ENCODE measurements at regions not wholly inside any gene's neighbourhood (a gene's known extent, or its start where the extent isn't known, plus 50 kb on each side); places are given as distances from the start of the nearest gene placed in this dataset.
A peak's percentile ranks its signal among the peaks of the same experiment; 100 is the strongest.

GRCh38 chr5:173800340-173800739 lies 87.8 kb upstream of the CPEB4 start:
- no peak for DNase-seq (ENCODE audit: low read depth)

GRCh38 chr5:173801006-173801405 lies 87.1 kb upstream of the CPEB4 start:
- DNase-seq (ENCODE audit: low read depth), result no peak

DNA sequence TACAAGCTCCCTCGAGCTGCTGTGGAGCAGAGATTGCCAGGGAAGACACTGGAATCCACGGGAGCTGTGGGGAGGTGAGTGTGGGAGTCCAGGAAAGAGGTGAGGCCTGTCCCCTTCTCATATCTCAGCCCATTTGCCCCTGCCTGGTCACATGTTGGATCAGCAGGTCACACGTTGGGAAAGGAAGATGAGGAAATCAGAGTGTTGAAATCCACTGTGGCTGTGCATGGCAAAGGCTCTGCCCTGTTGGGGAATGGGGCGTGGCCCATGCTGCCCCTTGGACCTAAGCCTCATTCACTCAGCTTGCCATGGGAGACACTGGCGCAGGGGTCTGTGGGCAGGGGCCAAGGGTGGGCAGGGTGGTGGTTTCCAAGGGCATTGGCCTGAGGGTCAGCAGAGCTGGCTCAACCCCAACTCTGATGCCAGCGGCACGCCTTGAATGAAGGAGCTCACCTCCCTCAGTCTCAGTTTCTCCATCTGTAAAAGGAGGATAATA lies 85.4 kb upstream of the CPEB4 start:
- peak; percentile 20 for DNase-seq (ENCODE audit: low read depth)

- no peak for DNase-seq (ENCODE audit: low read depth)
These were observed 83.6 kb upstream of the CPEB4 start for GRCh38 chr5:173804579-173804978.

DNA sequence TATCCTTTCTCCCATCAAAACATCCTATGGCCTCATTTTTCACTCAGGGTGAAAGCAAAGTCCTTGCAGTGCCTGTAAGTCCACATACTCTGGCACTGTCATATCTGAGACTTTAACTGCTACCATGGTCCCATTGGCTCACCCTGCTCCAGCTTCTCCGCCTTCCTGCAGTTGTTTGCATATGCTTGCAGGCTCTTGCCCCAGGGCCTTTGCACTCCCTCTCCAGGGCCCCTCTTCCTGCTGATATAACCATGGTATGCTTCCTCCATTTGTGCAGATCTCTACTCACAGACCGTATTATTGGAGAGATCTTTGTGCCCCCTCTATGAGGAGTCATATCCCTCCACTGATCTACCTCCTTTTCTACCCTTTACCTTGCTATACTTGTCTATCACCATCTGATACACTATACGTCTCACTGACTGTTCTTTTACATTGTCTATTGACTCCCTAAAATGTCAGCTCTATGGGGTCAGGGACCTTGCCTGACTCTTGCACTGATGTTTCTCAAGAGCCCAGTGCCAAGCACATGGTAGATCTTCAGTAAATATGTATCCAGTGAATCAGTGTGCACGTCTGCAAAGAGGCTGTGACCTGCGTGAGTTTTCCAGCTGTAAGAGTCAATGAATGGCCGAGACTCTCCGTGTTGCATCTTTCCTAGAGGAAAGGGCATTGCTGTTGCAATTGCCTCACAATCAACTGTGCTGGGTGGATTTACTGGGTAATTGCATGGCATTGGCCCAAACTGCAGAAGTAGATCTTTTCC lies 81.7 kb upstream of the CPEB4 start:
- DNase-seq (ENCODE audit: low read depth), result no peak

DNA sequence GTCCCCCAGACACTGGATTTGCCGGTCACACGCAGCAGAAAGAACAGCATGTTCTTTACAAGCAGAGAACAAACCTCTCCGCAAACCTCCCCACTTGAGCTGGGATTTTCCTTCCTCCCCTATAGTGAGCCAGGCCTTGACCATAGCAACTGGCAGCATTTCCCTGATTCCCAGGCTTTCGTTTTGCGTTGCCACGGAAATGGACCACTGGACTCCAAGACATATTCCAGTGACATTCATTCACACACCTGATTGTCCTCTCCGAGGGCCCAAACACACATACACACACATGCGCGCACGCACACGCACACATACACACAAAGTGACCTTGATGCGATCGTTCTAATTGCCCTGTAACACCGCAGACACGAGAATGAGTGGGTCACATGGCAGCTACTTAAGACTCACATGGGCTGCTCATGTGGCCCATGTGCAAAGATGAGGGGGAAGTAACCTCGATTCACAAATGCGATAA lies 80.9 kb upstream of the CPEB4 start:
- DNase-seq (ENCODE audit: low read depth), result no peak

DNA sequence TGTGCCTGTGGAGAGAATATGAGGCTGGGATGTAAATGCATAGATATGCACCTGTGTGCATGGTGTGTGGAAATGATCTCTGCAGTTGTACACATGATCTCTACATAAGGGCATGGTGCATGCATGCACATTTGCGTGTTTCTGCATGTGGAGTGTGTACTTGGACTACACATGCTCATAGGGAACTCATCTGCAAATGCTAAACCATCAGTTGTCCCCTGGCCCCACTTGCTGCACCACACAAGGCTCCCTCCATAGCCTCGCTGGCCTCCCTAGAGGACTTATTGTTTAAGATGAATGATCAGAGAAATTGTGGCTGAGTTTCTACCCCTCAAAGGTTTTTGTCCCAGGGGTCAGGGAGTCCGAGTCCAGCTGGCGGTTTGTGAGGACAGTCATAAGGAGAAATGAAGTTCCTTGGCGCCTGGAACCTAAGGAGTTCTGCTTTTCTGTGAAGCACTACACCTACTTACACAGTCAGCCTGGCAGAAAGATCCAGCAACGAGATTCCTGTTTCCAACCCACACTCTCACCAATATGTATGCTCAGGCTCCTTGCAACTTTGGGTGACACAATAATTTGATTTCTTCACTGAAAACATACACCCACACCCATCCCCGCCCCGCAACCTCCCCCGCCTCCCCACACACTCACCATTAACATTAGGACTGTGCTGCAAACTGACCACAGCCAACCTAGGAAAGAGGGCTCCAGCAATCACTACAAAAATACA lies 79.9 kb upstream of the CPEB4 start:
- DNase-seq (ENCODE audit: low read depth), result no peak

GRCh38 chr5:173809014-173809413 lies 79.1 kb upstream of the CPEB4 start:
- DNase-seq (ENCODE audit: low read depth), result no peak

- DNase-seq (ENCODE audit: low read depth), result no peak
These were observed 75.2 kb upstream of the CPEB4 start for GRCh38 chr5:173812811-173813550.

DNA sequence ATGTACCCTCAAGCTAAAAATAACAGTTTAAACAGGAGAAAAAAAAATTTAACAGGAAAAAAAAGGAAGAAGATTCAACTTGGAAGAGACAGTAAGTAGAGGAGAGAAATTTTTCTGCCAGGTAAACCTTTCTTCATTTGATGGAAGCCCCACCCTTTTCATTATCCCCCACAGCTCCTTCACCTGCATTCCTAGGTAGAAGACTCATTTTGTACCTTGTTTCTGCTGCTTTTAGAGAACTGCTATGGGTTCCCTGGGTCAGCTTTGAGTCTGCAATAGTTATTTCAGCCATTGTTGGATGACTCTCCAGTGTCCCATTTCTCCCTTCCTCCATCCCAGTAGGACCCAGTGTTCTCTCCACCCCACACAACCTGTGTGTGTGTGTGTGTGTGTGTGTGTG lies 74.1 kb upstream of the CPEB4 start:
- DNase-seq (ENCODE audit: low read depth), result no peak

GRCh38 chr5:173815571-173815970 lies 72.6 kb upstream of the CPEB4 start:
- DNase-seq (ENCODE audit: low read depth), result no peak

DNA sequence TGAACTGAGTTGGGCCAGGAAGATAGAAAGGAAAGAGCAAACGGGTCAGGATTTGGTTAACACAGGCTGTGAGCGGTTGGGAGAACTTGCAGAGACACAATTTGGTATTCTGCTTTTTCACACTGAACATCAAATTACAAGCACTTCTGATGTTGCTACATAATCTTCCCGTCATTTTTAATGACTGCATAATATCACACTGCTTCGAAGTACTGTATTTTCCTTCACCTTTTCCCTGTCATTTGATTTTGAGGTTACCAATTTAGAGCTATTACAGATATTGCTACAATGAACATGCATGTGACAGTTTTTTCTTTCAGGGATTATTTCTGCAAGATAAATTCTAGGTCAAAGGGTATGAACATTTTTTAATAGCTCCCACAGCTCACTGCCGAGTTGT lies 71.4 kb upstream of the CPEB4 start:
- DNase-seq (ENCODE audit: low read depth), result no peak

DNA sequence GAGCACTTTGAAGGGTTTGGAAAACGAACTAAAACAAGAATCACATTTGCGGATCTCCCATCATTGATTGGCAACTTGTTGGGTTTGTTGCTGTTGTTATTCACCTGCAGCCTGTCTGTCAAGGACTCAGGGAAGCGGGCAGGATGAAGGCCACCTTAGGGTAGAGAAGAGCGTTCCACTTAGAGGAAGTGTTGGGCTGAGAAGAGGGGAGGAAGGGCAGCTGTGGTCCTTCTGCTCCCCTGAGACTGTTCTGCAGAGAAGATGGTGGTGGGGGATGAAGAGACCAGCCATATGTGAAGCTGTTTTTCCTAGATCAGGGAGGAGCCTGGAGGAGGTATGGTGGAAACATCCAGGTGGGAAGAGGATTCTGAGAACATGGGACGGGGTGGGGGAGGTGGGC lies 70.6 kb upstream of the CPEB4 start:
- no peak for DNase-seq (ENCODE audit: low read depth)

DNA sequence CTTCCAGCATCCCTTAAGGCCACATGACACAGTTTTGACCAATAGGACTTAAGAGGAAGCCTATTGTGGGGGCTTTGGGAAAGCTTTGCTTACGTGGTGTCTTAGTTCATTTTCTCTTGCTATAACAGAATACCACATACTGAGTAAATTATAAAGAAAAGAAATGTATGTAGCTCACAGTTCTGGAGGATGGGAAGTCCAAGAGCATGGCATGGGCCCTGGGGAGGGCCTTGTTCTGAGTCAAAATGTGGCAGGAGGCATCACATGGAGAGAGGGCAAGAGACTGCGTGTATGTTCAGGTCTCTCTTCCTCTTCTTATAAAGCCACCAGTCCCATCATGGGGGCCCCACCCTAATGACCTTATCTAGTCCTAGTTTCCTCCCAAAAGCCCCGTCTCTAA lies 68.6 kb upstream of the CPEB4 start:
- DNase-seq (ENCODE audit: low read depth), result no peak

GRCh38 chr5:173823274-173823644 lies 64.9 kb upstream of the CPEB4 start:
- DNase-seq (ENCODE audit: low read depth), result no peak

- peak; percentile 76 for DNase-seq (ENCODE audit: low read depth)
These were observed 64.2 kb upstream of the CPEB4 start for GRCh38 chr5:173823721-173824567.

- peak; percentile 37 for DNase-seq (ENCODE audit: low read depth)
These were observed 62.8 kb upstream of the CPEB4 start for GRCh38 chr5:173825215-173825865.

DNA sequence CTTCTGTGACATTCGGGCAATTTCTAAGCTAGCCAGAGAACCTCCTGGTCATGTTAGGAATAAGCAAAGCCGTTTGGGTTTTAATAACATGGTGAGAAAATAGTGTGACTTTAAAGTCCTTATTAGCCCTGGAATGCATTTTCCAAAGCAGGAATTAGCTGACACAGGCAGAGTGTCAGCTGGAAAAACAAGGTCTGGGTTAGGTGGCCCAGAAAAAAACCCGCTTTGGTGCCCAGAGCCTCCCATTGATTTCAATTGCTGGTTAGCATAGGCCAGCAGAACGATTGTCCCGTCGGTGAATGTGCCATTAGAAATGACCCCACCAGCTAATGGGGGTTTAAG lies 62.1 kb upstream of the CPEB4 start:
- DNase-seq (ENCODE audit: low read depth), result no peak

DNA sequence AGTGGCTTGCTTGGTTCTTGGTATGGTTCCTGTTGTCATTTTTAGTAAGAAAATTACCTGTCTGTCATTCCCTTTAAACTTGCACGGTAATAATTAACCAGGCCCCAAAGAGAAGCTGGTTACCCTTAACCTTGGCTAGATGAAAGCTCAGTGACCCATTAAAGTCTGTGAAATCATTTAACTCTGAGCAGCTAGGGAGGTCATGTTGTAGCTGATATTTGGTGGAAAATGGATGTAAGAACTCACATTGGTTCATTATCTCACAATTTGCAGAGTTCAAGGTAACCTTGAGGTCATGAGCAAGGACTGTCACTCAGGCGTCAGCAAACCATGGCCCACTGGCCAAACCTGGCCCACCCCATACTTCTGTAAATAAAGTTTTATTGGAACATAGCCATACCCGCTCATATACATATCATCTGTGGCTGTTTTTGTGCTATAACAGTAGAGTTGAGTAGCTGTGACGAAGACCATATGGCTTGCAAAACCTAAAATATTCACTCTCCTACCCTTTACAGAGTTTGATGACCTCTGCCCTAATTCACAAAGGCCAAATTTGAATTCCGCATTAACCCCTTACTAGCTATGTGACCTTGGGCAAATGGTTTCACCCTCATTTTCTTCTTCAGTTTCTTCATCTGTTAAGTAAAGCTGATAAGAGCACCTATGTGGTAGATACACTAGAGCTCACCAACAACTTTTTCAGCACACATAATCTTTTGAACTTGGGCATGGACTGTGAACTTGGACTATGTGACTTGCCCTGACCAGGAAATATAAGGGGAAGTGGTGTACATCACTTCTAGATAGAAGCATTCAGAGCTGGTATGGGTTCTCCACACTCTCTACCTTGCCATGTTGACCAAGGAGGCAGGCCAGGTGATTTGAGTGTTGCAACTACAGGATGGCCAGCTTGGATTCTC lies 61.5 kb upstream of the CPEB4 start:
- no peak for DNase-seq (ENCODE audit: low read depth)

- no peak for DNase-seq (ENCODE audit: low read depth)
These were observed 59.2 kb upstream of the CPEB4 start for GRCh38 chr5:173828952-173829351.
